Chondrocyte (in vitro differentiated cells): ENCODE measurements at regions not wholly inside any gene's neighbourhood (a gene's known extent, or its start where the extent isn't known, plus 50 kb on each side); places are given as distances from the start of the nearest gene placed in this dataset.

ENCODE experiments used
- DNase-seq: peaks from one replicate; pipeline ENCODE4 v3.0.0; 2021; ENCODE audit warnings: mixed read lengths, low spot score
- H3K27ac Mint-ChIP-seq: one replicate; pipeline ENCODE4 v1.8.0; 2021; ENCODE audit warnings: mild to moderate bottlenecking, moderate library complexity, mixed read lengths; ENCODE audit not compliant: unreplicated experiment
- H3K27me3 Mint-ChIP-seq: 2 replicates; pipeline ENCODE4 v1.8.0; 2021; ENCODE audit warnings: low read depth, mixed read lengths
- H3K36me3 Mint-ChIP-seq: 2 replicates; pipeline ENCODE4 v1.8.0; 2021; ENCODE audit warnings: low read depth, mixed read lengths
- H3K4me1 Mint-ChIP-seq: 2 replicates; pipeline ENCODE4 v1.8.0; 2021; ENCODE audit warnings: low read depth, mild to moderate bottlenecking, mixed read lengths
- H3K4me3 Mint-ChIP-seq: one replicate; pipeline ENCODE4 v1.8.0; 2021; ENCODE audit warnings: mild to moderate bottlenecking, moderate library complexity, mixed read lengths; ENCODE audit not compliant: unreplicated experiment
- H3K9me3 Mint-ChIP-seq: 2 replicates; pipeline ENCODE4 v1.8.0; 2021; ENCODE audit warnings: low read depth, mixed read lengths
- TF ChIP-seq, protein P1 (sequence below): fragments of 200-600 bp; sonication (generic); IDR thresholded peaks from 2 replicates; pipeline ENCODE4 v1.5.0; 2021; ENCODE audit warnings: antibody characterized with exemption, mild to moderate bottlenecking, moderate library complexity

DNA sequence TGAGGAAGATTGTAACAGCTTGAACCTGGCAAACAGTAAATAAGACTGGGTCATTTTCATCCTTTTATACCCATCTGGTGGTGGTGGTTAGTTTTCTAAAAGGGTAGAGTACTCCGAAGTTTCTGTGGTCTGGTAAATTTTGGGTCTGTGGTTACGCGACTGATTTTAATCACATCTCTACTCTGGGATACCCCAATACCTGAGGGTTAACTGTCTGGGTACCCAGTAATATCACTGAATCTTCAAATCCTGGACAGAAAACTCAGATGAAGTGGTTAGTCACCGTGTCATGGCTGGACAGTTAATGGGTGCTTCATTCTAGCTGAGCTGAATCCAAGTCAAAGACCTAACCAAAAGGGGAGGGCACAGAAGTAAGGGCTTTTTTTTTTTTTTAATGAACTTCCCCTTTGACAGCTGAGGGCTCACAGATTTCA lies 474.2 kb downstream of the GADD45G start:
- H3K27ac Mint-ChIP-seq = no peak overlapping the region
- H3K27me3 Mint-ChIP-seq = peaks cover 42% of the 10 kb centered on the region
- DNase-seq = no peak
- no peaks in the 10 kb centered on the region for H3K4me1 Mint-ChIP-seq
- H3K4me3 Mint-ChIP-seq = no peak overlapping the region
- H3K9me3 Mint-ChIP-seq = no peaks in the 10 kb centered on the region
- TF ChIP-seq, protein P1, sequence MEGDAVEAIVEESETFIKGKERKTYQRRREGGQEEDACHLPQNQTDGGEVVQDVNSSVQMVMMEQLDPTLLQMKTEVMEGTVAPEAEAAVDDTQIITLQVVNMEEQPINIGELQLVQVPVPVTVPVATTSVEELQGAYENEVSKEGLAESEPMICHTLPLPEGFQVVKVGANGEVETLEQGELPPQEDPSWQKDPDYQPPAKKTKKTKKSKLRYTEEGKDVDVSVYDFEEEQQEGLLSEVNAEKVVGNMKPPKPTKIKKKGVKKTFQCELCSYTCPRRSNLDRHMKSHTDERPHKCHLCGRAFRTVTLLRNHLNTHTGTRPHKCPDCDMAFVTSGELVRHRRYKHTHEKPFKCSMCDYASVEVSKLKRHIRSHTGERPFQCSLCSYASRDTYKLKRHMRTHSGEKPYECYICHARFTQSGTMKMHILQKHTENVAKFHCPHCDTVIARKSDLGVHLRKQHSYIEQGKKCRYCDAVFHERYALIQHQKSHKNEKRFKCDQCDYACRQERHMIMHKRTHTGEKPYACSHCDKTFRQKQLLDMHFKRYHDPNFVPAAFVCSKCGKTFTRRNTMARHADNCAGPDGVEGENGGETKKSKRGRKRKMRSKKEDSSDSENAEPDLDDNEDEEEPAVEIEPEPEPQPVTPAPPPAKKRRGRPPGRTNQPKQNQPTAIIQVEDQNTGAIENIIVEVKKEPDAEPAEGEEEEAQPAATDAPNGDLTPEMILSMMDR = no peak
- no peaks in the 10 kb centered on the region for H3K36me3 Mint-ChIP-seq

DNA sequence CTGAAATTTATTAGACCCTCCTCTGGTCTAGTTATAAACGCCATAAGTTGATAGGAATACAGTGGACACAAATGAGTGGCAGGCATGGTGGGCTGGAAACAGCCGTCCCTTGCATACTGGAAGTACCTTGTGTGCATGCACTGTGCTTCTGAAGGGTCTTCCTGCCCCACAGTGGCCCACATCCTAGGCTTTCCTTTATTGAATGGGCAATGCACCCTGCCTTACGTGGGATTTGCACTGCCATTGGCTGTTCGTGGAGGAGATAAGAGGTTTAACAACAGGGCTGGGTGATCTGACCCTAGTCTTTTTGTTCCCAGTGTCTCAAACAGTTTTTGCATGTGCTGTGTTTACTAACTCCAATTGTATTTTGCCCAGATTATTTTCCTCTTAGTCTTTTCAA lies 480.8 kb downstream of the GADD45G start:
- H3K27me3 Mint-ChIP-seq = peaks cover 26% of the 10 kb centered on the region
- no peak overlapping the region for H3K27ac Mint-ChIP-seq
- H3K4me1 Mint-ChIP-seq = no peaks in the 10 kb centered on the region
- peaks cover 7% of the 10 kb centered on the region for H3K9me3 Mint-ChIP-seq
- TF ChIP-seq, protein P1 = no peak
- H3K36me3 Mint-ChIP-seq = no peaks in the 10 kb centered on the region
- no peak overlapping the region for H3K4me3 Mint-ChIP-seq
- no peak for DNase-seq

DNA sequence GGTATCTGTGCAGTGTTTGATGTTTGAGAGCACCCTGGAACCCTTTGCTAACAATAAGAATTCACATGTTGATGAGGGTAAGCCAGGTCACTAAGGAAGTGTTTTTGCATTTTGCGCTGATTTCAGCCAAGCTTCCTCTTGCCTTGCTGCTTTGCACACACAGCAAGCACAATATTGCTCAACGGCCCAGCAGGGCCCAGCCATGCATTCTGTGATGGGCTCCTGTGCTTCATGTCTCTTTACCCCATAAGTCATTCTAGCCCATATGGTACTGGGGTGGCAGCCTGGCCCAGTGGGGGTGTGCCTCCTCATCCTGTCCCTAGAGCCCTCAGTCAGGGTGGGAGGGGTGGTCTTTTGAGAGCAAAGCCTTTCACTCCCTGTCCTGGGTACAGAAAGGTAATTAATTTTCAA lies 481.3 kb downstream of the GADD45G start:
- H3K4me3 Mint-ChIP-seq = no peak overlapping the region
- H3K4me1 Mint-ChIP-seq = no peaks in the 10 kb centered on the region
- H3K27ac Mint-ChIP-seq = no peak overlapping the region
- peaks cover 22% of the 10 kb centered on the region for H3K27me3 Mint-ChIP-seq
- TF ChIP-seq, protein P1 = no peak
- H3K36me3 Mint-ChIP-seq = no peaks in the 10 kb centered on the region
- no peak for DNase-seq
- H3K9me3 Mint-ChIP-seq = peaks cover 7% of the 10 kb centered on the region

DNA sequence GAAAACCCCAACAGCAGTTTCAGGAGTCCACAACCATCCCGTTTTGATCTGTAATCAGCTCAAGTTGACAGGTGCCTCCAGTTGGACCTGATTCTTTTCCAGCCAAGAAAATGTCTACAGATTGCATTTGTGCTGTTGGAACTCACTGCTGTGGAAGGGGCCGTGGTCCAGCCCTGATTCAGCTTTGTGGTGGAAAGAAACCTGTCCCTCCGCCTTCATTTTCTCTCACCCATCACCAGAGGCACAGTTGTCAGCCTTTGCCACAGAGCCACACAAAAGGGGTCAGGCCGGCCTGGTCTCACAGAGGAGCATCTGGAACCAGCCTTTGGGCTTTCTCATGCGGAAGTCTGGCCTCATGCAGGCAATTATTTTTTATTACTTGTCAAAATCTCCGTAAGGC lies 483.6 kb downstream of the GADD45G start:
- H3K27me3 Mint-ChIP-seq = peaks cover 30% of the 10 kb centered on the region
- H3K4me1 Mint-ChIP-seq = no peaks in the 10 kb centered on the region
- peaks cover 7% of the 10 kb centered on the region for H3K9me3 Mint-ChIP-seq
- no peak overlapping the region for H3K4me3 Mint-ChIP-seq
- TF ChIP-seq, protein P1 = no peak
- H3K36me3 Mint-ChIP-seq = no peaks in the 10 kb centered on the region
- H3K27ac Mint-ChIP-seq = no peak overlapping the region
- DNase-seq = no peak

DNA sequence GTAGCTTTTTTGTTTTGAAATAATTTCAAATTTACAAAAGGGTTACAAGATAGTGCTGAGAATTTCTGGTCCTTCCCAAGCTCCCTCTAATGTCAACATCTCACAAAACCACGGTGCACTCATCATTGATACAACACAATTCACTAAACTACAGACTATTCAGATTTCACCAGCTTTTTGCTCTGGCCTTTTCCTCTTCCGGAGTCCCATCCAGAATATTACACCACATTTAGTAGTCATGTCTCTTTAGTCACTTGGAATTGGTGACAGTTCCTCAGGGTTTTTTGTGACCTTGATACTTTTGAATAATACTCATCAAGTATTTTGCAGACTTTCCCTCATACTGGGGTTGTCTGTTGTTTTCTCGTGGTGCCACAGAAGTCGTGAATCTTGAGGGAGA lies 484.0 kb downstream of the GADD45G start:
- peaks cover 33% of the 10 kb centered on the region for H3K27me3 Mint-ChIP-seq
- H3K36me3 Mint-ChIP-seq = no peaks in the 10 kb centered on the region
- H3K4me3 Mint-ChIP-seq = no peak overlapping the region
- no peak overlapping the region for H3K27ac Mint-ChIP-seq
- TF ChIP-seq, protein P1 = no peak
- no peak for DNase-seq
- H3K4me1 Mint-ChIP-seq = no peaks in the 10 kb centered on the region
- H3K9me3 Mint-ChIP-seq = peaks cover 7% of the 10 kb centered on the region
